Activated B cell treated with CpG ODN at 0.5 μM for 24 hours (primary cell): ENCODE measurements at regions not wholly inside any gene's neighbourhood (a gene's known extent, or its start where the extent isn't known, plus 50 kb on each side); places are given as distances from the start of the nearest gene placed in this dataset.

Experiments used
- ATAC-seq: fragments of 200-7000 bp; cut with Tn5 transposase; one replicate; pipeline ENCODE4 v1.10.0; 2021; ENCODE audit warnings: low read depth, mild to moderate bottlenecking, moderate library complexity
- CTCF ChIA-PET: fragments of 350-600 bp; sonication (Branson Sonifier 250); formaldehyde crosslinking; loops from one replicate; lab custom pipeline; 2021; ENCODE audit warnings: antibody characterized with exemption; lab: Charles Lee
- POLR2A ChIA-PET: fragments of 350-600 bp; sonication (Branson Sonifier 250); formaldehyde crosslinking; loops from one replicate; lab custom pipeline; 2021; ENCODE audit warnings: antibody characterized with exemption; lab: Charles Lee
- DNase-seq: peaks from one replicate; pipeline ENCODE4 v3.0.0; 2022
- H3K27ac Mint-ChIP-seq: one replicate; pipeline ENCODE4 v1.8.0; 2020; ENCODE audit warnings: mixed read lengths
- H3K27me3 Mint-ChIP-seq: one replicate; pipeline ENCODE4 v1.8.0; 2021; ENCODE audit warnings: mixed read lengths
- H3K36me3 Mint-ChIP-seq: one replicate; pipeline ENCODE4 v1.8.0; 2021; ENCODE audit warnings: low read depth, mixed read lengths
- H3K4me1 Mint-ChIP-seq: one replicate; pipeline ENCODE4 v1.8.0; 2021; ENCODE audit warnings: mixed read lengths
- H3K4me3 Mint-ChIP-seq: one replicate; pipeline ENCODE4 v1.8.0; 2020; ENCODE audit warnings: mild to moderate bottlenecking, mixed read lengths
- H3K9me3 Mint-ChIP-seq: one replicate; pipeline ENCODE4 v1.8.0; 2020; ENCODE audit warnings: mixed read lengths
- intact Hi-C: fragments of 100-400 bp; cut with micrococcal nuclease; formaldehyde crosslinking; loops from one replicate; pipeline ENCODE4 v1.15.1; 2024
- TF ChIP-seq, protein P1 (sequence below): fragments of 200-600 bp; IDR thresholded peaks from one replicate; pipeline ENCODE4 v1.8.0; 2022; ENCODE audit warnings: antibody characterized with exemption, mild to moderate bottlenecking

DNA sequence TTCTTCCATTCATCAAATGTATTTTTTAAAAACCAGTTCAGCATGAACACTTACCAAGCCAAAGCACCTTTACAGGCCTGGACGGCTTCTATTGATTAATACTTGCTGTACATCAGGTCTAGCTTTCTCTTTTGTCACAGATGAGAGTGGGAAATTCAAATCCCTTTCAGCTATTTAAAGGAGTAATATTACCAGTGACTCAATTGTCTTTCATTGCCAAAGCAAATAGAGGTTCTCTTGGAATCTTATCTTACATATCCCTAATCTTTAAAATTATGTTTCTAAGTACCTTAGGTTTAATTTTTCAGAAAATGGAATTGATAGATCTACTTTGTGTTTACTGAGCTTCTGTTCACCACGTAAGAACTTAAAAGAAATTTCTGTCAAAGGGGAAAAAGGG is 922.9 kb downstream of the NSUN3 start:
- Mint-ChIP-seq H3K36me3 (no peaks in the 10 kb centered on the region), H3K27me3 (no peaks in the 10 kb centered on the region), H3K4me3 (no peak overlapping the region), H3K27ac (no peak overlapping the region), H3K4me1 (no peaks in the 10 kb centered on the region), H3K9me3 (peaks cover 6% of the 10 kb centered on the region)
- CTCF ChIA-PET, result no interaction called here
- DNase-seq (no peak), ATAC-seq (no peak)
- POLR2A ChIA-PET, result no interaction called here
- TF ChIP-seq, protein P1, sequence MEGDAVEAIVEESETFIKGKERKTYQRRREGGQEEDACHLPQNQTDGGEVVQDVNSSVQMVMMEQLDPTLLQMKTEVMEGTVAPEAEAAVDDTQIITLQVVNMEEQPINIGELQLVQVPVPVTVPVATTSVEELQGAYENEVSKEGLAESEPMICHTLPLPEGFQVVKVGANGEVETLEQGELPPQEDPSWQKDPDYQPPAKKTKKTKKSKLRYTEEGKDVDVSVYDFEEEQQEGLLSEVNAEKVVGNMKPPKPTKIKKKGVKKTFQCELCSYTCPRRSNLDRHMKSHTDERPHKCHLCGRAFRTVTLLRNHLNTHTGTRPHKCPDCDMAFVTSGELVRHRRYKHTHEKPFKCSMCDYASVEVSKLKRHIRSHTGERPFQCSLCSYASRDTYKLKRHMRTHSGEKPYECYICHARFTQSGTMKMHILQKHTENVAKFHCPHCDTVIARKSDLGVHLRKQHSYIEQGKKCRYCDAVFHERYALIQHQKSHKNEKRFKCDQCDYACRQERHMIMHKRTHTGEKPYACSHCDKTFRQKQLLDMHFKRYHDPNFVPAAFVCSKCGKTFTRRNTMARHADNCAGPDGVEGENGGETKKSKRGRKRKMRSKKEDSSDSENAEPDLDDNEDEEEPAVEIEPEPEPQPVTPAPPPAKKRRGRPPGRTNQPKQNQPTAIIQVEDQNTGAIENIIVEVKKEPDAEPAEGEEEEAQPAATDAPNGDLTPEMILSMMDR, result no peak
- intact Hi-C loops, result no loop called here

DNA sequence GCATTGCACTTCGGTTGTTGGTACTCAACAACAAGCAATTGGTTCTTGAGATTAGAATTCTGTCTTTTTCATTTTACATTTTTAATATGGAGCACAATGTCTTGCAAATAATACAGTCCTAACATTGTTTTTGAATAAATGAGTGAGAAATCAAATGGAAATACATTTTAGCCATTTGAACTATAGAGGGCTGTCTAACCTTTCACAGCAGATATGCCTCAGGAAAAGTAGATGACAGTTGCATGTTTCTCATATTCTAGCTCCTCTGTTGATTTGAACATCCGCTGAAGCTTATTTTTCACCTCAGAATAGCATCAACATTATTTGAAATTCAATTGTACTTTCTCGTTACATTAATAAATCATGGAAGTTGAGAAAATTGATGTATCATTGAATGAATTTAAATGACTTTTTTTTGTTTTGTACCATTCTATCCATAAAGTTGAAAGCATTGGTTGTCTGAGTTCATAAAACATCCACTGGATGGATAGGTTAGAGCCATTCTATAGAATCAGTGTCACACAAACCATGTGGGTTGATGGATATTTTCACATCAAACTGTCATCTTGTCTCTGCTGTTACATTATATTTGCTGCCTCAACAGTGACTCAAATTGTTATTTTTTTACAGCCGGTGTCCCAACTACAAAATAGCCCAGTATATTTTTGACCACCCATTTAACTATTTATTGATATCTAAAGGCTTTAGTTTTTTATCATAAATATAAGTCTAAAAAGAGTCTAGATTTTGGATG is 928.3 kb downstream of the NSUN3 start:
- no peak for ATAC-seq
- ChIA-PET CTCF (no interaction called here), POLR2A (no interaction called here)
- Mint-ChIP-seq H3K4me3 (no peak overlapping the region), H3K27me3 (no peaks in the 10 kb centered on the region), H3K27ac (no peak overlapping the region), H3K4me1 (no peaks in the 10 kb centered on the region), H3K36me3 (no peaks in the 10 kb centered on the region), H3K9me3 (peaks cover 3% of the 10 kb centered on the region)
- intact Hi-C loops, result no loop called here
- TF ChIP-seq, protein P1, result no peak
- DNase-seq, result no peak

DNA sequence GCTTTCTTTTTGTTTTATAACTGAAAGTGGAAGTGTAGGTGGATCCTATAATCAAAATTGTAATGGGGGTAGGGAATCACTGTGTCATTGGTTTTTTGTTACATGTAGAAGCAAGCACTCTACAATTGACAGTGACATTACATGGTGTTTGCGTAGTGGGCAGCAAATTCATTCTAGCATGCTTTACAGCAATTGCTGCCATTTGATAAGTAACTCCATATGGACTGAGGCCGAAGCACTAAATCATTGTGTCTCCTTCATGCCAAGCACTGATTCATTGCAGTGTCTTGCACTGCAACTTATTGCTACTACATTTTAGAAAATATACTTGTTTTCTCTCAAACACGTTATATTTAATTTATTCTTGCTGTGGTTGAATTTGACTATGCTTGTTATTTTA is 933.9 kb downstream of the NSUN3 start:
- Mint-ChIP-seq H3K9me3 (peaks cover 3% of the 10 kb centered on the region), H3K4me1 (no peaks in the 10 kb centered on the region), H3K36me3 (no peaks in the 10 kb centered on the region), H3K4me3 (no peak overlapping the region), H3K27me3 (no peaks in the 10 kb centered on the region), H3K27ac (no peak overlapping the region)
- ChIA-PET POLR2A (no interaction called here), CTCF (no interaction called here)
- DNase-seq (no peak), ATAC-seq (no peak)
- TF ChIP-seq, protein P1, result no peak
- intact Hi-C loops, result no loop called here

DNA sequence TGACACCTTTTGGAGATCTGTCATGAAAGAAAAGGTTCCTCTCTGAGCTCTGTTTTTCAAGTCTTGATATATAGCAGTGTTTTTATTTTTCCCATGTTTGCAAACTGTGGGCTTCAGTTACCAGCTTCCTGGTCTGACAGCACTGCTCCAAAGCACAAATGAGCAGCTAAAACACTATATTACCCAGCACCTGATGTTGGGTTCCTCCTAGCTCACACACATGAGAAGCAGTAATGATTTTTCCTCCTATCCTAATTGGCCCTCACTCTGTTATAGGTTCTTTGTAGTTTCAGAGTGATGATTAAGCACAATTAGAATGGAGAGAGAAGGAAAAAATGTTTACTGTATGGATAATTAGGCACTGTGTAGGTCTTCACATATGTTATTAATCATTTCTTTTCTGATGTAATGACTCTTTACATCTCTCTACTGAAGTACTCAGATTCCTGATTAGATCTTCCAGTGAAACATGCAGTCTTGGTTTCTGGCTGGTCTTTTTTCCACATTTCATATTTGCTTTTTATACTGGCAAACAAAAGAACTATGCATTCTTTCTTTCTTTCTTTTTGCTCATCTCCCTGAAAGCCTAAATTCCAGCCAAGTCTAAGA is 939.7 kb downstream of the NSUN3 start:
- DNase-seq (no peak), ATAC-seq (no peak)
- H3K27ac Mint-ChIP-seq, result no peak overlapping the region

DNA sequence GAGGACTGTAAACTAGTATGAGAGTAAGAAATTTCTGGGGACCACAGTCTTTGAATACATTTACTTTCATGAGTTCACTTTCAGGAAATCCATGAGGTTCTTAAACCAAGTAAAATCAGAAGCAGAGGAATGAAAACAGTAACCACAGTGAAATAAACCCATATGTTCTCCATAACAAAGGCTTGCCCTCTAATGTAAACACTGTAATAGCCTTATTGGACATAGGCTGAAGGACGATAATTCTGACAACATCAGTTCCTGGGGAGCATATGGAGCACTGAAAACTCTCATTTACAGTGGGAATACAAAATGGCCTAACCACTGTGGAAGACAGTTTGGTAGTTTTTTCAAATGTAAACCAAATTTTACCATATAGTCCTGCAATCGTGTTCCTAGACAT is 965.8 kb downstream of the NSUN3 start:
- TF ChIP-seq, protein P1, result no peak
- no peaks in the 10 kb centered on the region for H3K36me3 Mint-ChIP-seq
- ATAC-seq, result no peak

More for the DNA sequence above, 939.7 kb downstream of the NSUN3 start:
- intact Hi-C loops, result no loop called here
- H3K9me3 Mint-ChIP-seq, result peaks cover 7% of the 10 kb centered on the region
- H3K27me3 Mint-ChIP-seq, result no peaks in the 10 kb centered on the region
- H3K4me3 Mint-ChIP-seq, result no peak overlapping the region
- no peaks in the 10 kb centered on the region for H3K36me3 Mint-ChIP-seq
- ChIA-PET POLR2A (no interaction called here), CTCF (no interaction called here)
- no peaks in the 10 kb centered on the region for H3K4me1 Mint-ChIP-seq
- TF ChIP-seq, protein P1, result no peak

More for the DNA sequence above, 965.8 kb downstream of the NSUN3 start:
- intact Hi-C loops, result no loop called here
- ChIA-PET CTCF (no interaction called here), POLR2A (no interaction called here)
- Mint-ChIP-seq H3K27ac (no peak overlapping the region), H3K9me3 (peaks cover 5% of the 10 kb centered on the region), H3K4me1 (no peaks in the 10 kb centered on the region), H3K27me3 (no peaks in the 10 kb centered on the region), H3K4me3 (no peak overlapping the region)
- DNase-seq, result no peak
